Retinal pigment epithelial cell (primary cell): ENCODE measurements at regions not wholly inside any gene's neighbourhood (a gene's known extent, or its start where the extent isn't known, plus 50 kb on each side); places are given as distances from the start of the nearest gene placed in this dataset.
A peak's percentile ranks its signal among the peaks of the same experiment; 100 is the strongest.

Experiments
- DNase-seq: peaks from one replicate; pipeline ENCODE4 v3.0.0-alpha.2; 2010; ENCODE audit warnings: low read depth
- H3K4me3 ChIP-seq: 2 replicates; pipeline ENCODE4 v1.5.1; 2011; ENCODE audit warnings: mild to moderate bottlenecking, low read length, control low read depth, moderate library complexity
- TF ChIP-seq, protein P1 (sequence below): conservative IDR thresholded peaks from 2 replicates; pipeline ENCODE4 v1.5.1; 2011; ENCODE audit warnings: low read depth, low read length, control low read depth, inconsistent platforms

DNA sequence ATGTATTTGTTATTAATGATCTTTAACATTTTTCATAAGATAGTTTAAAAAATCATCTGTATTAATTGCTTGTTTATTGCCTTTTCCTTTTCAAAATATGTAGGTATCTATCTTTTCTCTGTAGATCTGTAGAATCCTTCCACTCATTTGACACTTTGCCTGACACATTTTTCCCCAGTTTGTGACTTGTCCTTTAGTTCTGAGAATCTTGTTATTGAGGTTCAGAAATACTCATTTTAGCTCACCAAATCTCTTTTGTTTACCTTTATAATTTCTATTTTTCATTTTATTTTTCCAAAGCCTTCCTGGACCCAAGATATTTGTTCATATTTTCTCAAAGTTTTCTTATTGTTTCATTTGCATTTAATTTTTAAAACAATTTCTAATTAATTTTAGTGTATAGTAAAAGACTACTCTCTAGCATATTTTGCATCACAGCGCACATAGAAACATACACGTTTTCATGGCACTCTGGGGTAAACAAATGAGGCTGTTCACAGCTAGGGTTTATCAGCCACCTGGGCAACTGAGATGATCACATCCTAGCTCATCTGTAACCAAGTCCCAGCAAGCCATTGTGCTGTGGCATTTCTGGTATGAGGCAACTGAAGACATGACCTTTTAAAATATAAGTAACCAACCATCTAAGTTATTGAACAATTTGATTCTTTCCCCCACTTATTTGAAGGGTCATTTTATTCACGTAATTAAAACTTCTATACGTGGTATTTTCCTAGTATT lies 275.7 kb downstream of the ADGB start:
- TF ChIP-seq, protein P1, sequence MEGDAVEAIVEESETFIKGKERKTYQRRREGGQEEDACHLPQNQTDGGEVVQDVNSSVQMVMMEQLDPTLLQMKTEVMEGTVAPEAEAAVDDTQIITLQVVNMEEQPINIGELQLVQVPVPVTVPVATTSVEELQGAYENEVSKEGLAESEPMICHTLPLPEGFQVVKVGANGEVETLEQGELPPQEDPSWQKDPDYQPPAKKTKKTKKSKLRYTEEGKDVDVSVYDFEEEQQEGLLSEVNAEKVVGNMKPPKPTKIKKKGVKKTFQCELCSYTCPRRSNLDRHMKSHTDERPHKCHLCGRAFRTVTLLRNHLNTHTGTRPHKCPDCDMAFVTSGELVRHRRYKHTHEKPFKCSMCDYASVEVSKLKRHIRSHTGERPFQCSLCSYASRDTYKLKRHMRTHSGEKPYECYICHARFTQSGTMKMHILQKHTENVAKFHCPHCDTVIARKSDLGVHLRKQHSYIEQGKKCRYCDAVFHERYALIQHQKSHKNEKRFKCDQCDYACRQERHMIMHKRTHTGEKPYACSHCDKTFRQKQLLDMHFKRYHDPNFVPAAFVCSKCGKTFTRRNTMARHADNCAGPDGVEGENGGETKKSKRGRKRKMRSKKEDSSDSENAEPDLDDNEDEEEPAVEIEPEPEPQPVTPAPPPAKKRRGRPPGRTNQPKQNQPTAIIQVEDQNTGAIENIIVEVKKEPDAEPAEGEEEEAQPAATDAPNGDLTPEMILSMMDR = no peak
- H3K4me3 ChIP-seq = no peak overlapping the region
- DNase-seq = no peak

DNA sequence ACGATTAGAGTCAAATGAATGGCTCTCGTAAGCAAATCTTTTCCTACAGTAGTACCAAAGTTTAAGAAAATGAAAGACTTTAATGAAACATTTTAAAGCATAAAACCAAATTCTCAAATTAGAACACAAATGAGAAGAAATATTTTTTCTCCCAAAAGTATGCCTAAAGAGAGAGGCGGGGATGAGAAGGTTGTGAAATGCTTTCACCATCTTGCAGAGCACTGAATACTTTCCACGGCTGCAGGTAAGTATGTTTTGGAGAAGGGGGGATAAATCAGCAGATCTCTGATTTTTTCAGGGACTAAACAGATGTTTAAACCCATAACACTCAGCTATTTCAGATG lies 277.1 kb downstream of the ADGB start:
- TF ChIP-seq, protein P1 = no peak
- H3K4me3 ChIP-seq = no peak overlapping the region
- DNase-seq = no peak

DNA sequence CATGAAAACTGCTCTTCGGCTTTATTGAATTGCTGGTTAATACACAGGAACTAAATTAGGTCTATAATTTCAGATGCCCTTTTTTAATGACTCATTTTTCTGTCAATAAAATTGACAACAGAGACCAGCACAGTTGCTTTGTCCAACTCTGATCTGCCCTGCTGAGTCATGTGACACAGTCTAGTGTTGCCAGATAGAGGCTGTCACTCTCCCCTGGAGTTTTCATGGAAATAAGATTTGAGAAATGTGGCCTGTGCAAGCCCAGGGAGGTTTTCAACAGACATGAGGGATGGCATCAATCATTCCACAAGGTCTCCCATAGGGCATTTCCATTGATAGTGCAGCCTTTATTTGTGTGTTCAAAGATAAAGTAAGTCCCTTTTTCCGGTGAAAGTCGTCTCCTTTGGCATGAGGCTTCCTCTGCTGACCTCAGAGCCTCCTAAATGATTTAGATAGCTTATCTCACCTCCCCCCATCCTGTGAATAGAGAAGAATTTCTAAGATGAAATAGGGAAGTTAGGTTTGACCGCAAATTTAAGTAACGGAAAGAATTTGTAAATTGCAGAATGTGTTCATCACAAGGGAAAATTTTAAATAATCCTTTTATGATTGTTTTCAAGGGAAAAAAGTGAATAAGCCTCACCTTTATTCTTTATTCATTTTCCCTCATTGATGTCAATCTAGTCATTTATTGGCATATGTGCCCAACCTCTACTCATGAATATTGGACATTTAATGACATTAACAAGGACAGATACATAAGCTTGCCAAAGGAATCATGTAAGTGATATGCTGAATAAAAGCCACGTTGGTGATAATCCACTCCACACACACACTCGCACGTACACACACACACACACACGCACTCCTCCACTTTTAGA lies 277.7 kb downstream of the ADGB start:
- TF ChIP-seq, protein P1 = no peak
- H3K4me3 ChIP-seq = no peak overlapping the region
- DNase-seq = no peak

DNA sequence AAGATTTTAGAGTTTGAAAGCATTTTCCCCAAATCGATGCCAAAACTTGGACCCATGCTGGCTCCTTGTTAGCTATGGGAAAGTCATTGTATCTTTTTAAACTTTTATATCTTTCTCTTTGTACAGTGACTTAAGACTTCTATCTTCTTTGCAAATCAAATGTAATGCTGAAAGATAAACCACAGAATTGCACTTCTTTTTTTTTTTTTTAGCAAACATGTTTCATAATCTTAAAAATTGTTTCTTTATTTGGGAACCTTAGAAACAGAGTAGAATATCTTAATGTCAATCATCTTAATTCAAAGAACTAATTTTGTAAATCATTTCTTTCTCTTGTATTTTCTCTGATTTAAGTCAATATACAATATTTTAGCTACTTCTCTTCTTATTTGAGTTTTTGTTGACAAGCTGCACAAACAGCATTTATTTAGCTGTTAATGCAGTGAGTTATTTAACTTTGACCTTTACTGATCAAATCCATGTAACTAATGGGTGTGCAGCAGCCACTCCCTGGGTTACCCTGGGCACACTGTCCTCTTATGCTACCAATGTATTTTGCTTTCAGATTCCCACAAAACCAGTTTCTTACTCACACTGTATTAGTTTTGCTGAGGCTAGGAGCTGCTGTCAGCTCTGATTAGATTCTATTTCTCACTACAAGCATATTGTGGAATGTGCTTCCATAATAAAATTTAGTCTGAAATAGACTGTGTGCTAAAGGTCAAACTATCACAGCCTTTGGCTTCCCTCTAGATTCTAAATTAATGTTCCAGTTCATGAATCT lies 279.6 kb downstream of the ADGB start:
- no peak overlapping the region for H3K4me3 ChIP-seq
- TF ChIP-seq, protein P1 = no peak
- peak; percentile 71 for DNase-seq

DNA sequence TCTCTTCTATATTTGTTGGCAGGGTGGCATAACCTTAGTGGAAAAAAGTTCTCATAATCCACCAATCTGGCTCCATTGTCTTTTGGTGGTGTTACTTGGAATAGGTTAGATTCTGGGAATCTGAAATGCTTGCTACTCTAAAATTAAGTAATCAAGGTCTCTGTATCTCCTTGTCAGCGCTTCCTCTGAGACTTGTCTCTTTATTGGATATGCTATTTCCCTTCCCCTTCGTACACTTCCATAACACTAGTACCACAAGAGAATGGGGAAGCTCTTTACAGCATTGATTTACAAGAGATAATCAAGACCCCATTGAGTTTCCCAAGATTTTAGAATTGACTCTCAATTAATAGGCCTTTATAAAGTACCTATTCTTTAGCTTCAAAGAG lies 280.2 kb downstream of the ADGB start:
- DNase-seq = no peak
- TF ChIP-seq, protein P1 = no peak
- H3K4me3 ChIP-seq = no peak overlapping the region

DNA sequence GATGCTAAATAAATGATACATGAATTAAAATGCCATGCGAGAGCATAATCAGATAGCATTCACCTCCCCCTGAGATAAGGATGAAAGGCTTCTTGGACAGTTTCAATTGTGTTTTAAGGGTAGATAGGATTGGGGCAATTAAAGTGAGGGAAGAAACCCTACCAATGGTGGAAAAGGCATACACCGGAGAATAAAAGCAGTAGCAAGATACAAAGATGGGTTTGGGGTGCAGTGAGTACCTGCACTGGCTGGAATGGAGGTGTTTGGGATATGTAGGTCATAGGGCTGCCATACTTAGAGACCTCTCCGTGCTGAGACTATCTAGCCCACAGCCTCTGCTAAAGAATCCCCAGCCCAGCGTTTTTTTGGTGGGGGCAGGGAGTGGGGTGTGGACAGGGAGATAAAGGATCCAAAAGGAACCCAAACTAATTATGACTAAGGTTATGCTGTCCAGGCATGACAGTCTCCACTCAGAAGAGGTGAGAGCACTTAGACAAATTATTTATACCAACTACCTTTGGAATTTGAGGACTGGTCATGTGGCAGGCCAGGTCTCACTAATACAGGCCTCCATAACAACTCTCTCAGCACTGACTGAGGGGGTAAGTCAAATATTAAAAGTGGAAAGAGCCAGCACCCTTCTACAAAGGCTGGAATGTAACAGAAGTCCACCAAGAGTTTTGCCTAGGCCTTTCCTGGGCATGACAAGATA lies 280.8 kb downstream of the ADGB start:
- TF ChIP-seq, protein P1 = no peak
- no peak overlapping the region for H3K4me3 ChIP-seq
- no peak for DNase-seq
